ENCODE measurements at regions not wholly inside any gene's neighbourhood (a gene's known extent, or its start where the extent isn't known, plus 50 kb on each side); places are given as distances from the start of the nearest gene placed in this dataset.

- no peak for DNase-seq (ENCODE audit: low spot score)
- H4K20me1 ChIP-seq (ENCODE audit: low read depth) = no peaks in the 10 kb centered on the region
- peaks cover 11% of the 10 kb centered on the region for H3K9me3 Mint-ChIP-seq
- no peaks in the 10 kb centered on the region for H3F3A ChIP-seq (ENCODE audit: low read depth)
- peak overlapping the region; percentile 21 for H3K27ac Mint-ChIP-seq
- TF ChIP-seq CTCF (IDR thresholded peaks at IDR 0.05) (no peak), EZH2phosphoT487 (IDR thresholded peaks at IDR 0.05) (no peak)
- H3K27me3 ChIP-seq = no peaks in the 10 kb centered on the region
- no peaks in the 10 kb centered on the region for H3K79me2 ChIP-seq (ENCODE audit: low read depth)
- no peak overlapping the region for H3K4me2 ChIP-seq
- peak overlapping the region; percentile 46 for H3K4me3 Mint-ChIP-seq
- no peaks in the 10 kb centered on the region for H3K36me3 Mint-ChIP-seq
- H3K9ac ChIP-seq = no peak overlapping the region
- no peak overlapping the region for H2AFZ ChIP-seq (replicated peaks)
- H3K4me1 Mint-ChIP-seq = peaks cover 57% of the 10 kb centered on the region
- H3K36me3 ChIP-seq = no peaks in the 10 kb centered on the region
- no peak overlapping the region for H3K27ac ChIP-seq
- H3K27me3 Mint-ChIP-seq (ENCODE audit: insufficient read depth, low read depth) = peaks cover 22% of the 10 kb centered on the region
- H3K9me3 ChIP-seq (ENCODE audit: low read depth) = no peaks in the 10 kb centered on the region
- H3K4me1 ChIP-seq = peaks cover 15% of the 10 kb centered on the region
- no peak overlapping the region for H3K4me3 ChIP-seq
Observed at GRCh38 chr2:2644040-2644439, 313.0 kb upstream of the MYT1L start.

DNA sequence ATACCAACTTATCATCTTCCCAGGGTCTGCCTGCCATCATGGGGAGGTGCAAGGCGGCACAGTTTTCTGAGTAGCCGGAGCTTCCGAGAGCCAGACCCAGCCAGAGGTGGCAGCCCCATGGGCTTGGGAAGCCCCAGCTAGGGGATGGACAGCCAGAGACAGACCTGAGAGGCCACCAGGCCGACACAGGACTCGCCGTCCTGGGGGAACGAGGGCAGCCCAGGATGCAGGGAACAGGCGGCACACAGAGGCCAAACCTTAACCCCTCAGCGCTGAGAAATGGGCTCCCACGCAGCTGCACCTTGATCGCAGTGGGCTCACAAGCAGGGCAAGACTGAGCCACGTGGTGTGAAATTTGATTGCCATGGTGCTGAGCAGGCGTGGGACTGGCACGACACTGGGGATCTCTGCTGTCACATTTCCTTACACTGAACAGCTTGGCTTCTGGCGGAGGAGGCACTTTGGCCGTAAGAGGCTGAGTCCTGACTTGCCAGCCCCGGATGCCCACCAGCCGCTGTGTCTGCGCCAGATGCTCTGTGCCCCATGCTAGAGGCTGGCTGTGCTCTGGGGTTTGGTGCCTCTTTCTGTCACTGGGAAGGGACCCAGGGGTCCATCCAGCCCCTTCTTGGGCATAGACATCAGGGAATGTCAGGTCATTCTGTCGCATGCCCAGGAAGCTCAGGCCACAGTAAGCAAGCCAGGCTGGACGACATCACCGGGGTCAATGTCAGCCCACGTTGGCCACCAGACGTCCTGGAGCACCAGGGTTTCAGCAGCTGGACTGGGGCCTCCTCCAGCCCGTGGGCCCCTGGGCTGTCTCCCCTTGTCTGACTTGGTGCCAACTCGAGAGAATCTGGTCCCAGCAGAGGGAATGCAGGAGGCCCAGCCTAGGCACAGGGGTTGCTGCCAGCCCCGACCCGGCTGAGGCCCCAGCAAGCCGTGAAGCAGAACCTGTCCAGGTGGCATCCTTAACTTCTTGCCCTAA is 312.1 kb upstream of the MYT1L start:
- Histone ChIP-seq H3K27ac (no peak overlapping the region), H3K4me1 (peaks cover 20% of the 10 kb centered on the region), H3K4me3 (no peak overlapping the region), H3K27me3 (no peaks in the 10 kb centered on the region), H3F3A (ENCODE audit: low read depth) (no peaks in the 10 kb centered on the region), H3K36me3 (no peaks in the 10 kb centered on the region), H3K4me2 (no peak overlapping the region), H3K9me3 (ENCODE audit: low read depth) (no peaks in the 10 kb centered on the region), H4K20me1 (ENCODE audit: low read depth) (no peaks in the 10 kb centered on the region), H3K79me2 (ENCODE audit: low read depth) (no peaks in the 10 kb centered on the region), H2AFZ (replicated peaks) (no peak overlapping the region), H3K9ac (no peak overlapping the region)
- TF ChIP-seq EZH2 (IDR thresholded peaks at IDR 0.05) = no peak
- Mint-ChIP-seq H3K4me1 (peaks cover 56% of the 10 kb centered on the region), H3K27ac (no peak overlapping the region), H3K27me3 (ENCODE audit: insufficient read depth, low read depth) (peaks cover 22% of the 10 kb centered on the region), H3K4me3 (peak overlapping the region; percentile 46), H3K9me3 (peaks cover 10% of the 10 kb centered on the region), H3K36me3 (no peaks in the 10 kb centered on the region)
- DNase-seq (ENCODE audit: low spot score) = no peak

DNA sequence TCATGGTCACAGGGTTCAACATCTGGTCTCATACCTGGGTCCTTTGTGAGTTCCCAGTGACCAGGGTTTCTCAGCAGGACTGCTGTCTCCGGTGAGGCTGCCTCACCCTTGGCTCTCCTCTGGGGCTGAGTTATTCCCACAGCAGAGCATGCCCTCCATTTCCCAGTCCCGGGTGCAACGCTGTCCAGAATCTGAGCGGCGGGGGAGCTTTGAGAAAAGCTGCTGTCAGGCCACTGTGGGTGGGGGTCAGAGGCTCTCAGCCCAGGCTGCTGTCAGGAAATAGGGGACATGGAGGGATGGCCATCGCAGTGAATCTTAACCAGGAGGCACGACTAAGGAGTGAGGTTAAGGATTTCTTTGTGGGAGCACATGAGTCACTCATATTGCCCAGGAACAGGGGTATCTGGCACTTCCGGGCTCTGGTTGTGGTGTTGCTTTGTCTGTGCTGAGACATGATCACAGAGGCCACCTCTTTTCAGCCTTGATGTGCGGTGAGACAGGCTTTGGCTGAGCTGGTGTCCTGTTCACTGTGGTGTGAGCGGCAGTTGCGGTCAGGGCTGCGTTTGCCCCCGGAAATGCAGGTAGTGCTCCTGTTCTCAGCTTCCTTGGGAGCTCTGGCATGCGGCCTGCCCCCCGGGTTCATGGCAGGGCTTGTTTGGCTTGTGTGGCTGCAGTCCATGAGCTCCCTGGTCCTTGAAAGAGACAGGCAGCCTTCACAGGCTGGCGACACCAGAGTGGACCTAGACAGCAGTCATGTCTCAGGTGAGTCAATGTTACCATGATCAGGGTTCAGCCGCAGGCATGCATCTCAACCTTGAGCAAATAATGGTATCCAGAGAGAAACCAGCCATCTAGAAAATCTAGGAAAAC is 310.7 kb upstream of the MYT1L start:
- Histone ChIP-seq H3K36me3 (no peaks in the 10 kb centered on the region), H3K4me3 (no peak overlapping the region), H3K4me1 (peaks cover 18% of the 10 kb centered on the region), H3K4me2 (no peak overlapping the region), H2AFZ (replicated peaks) (no peak overlapping the region), H3K27me3 (no peaks in the 10 kb centered on the region), H3F3A (ENCODE audit: low read depth) (no peaks in the 10 kb centered on the region), H3K79me2 (ENCODE audit: low read depth) (no peaks in the 10 kb centered on the region), H3K27ac (no peak overlapping the region), H4K20me1 (ENCODE audit: low read depth) (no peaks in the 10 kb centered on the region), H3K9me3 (ENCODE audit: low read depth) (no peaks in the 10 kb centered on the region), H3K9ac (no peak overlapping the region)
- TF ChIP-seq EZH2 (IDR thresholded peaks at IDR 0.05) (no peak), EZH2phosphoT487 (IDR thresholded peaks at IDR 0.05) (no peak), CTCF (IDR thresholded peaks at IDR 0.05) (no peak)
- H3K9me3 Mint-ChIP-seq = peaks cover 7% of the 10 kb centered on the region
- H3K36me3 Mint-ChIP-seq = no peaks in the 10 kb centered on the region
- H3K4me3 Mint-ChIP-seq = no peak overlapping the region
- H3K27ac Mint-ChIP-seq = peak overlapping the region; percentile 31
- peaks cover 57% of the 10 kb centered on the region for H3K4me1 Mint-ChIP-seq
- no peak for DNase-seq (ENCODE audit: low spot score)
- H3K27me3 Mint-ChIP-seq (ENCODE audit: insufficient read depth, low read depth) = peaks cover 24% of the 10 kb centered on the region
